Omental fat pad (tissue), 3 donors: ENCODE measurements at regions not wholly inside any gene's neighbourhood (a gene's known extent, or its start where the extent isn't known, plus 50 kb on each side); places are given as distances from the start of the nearest gene placed in this dataset.

Experiments
- ATAC-seq: fragments of 150-250 bp; one replicate; pipeline ENCODE4 v1.9.1; 2016; ENCODE audit warnings: mild to moderate bottlenecking, moderate library complexity; ENCODE audit not compliant: low FRiP score
- DNase-seq: peaks from one replicate; pipeline ENCODE4 v3.0.0-alpha.2; 2019; ENCODE audit warnings: low spot score
- CTCF ChIP-seq, 3 donors: fragments of 450-650 bp; IDR thresholded peaks; one replicate each; pipeline ENCODE4 v1.5.1; 2016 to 2017; ENCODE audit warnings: antibody characterized with exemption in 3 of 3, mild to moderate bottlenecking in 3 of 3, moderate library complexity in 2 of 3

- no peak for TF ChIP-seq CTCF (IDR thresholded peaks at IDR 0.05)
- no peak for ATAC-seq
Measured at GRCh38 chr4:64777286-64777685, 368.0 kb upstream of the TECRL start.

GRCh38 chr4:64776820-64777219 lies 367.6 kb upstream of the TECRL start:
- DNase-seq: no peak
- no peak for TF ChIP-seq CTCF (IDR thresholded peaks at IDR 0.05)
- ATAC-seq: no peak

More at GRCh38 chr4:64777286-64777685, 368.0 kb upstream of the TECRL start:
- DNase-seq: no peak

- ATAC-seq: no peak
Measured at GRCh38 chr4:64774626-64775025, 365.4 kb upstream of the TECRL start.

GRCh38 chr4:64771149-64771548 lies 361.9 kb upstream of the TECRL start:
- ATAC-seq: no peak
- no peak for DNase-seq
- TF ChIP-seq CTCF (IDR thresholded peaks at IDR 0.05): no peak

More at GRCh38 chr4:64774626-64775025, 365.4 kb upstream of the TECRL start:
- no peak for TF ChIP-seq CTCF (IDR thresholded peaks at IDR 0.05)
- no peak for DNase-seq

- DNase-seq: no peak
- ATAC-seq: no peak
- TF ChIP-seq CTCF (IDR thresholded peaks at IDR 0.05): no peak
Measured at GRCh38 chr4:64767547-64767946, 358.3 kb upstream of the TECRL start.

- DNase-seq: no peak
- ATAC-seq: no peak
- TF ChIP-seq CTCF (IDR thresholded peaks at IDR 0.05): no peak
Measured at GRCh38 chr4:64766565-64766964, 357.3 kb upstream of the TECRL start.

- ATAC-seq (no peak), DNase-seq (no peak)
- TF ChIP-seq CTCF (IDR thresholded peaks at IDR 0.05): no peak
Measured at GRCh38 chr4:64756016-64756415, 346.8 kb upstream of the TECRL start.
